Hepatocyte (in vitro differentiated cells): ENCODE measurements at regions not wholly inside any gene's neighbourhood (a gene's known extent, or its start where the extent isn't known, plus 50 kb on each side); places are given as distances from the start of the nearest gene placed in this dataset.

Source experiments
- DNase-seq: peaks from one replicate; pipeline ENCODE4 v3.0.0-alpha.2; 2016; ENCODE audit warnings: low spot score
- H2AFZ ChIP-seq: fragments of 200-600 bp; sonication (generic); 2 replicates; pipeline ENCODE4 v1.6.0; 2016; ENCODE audit warnings: antibody characterized with exemption, mild to moderate bottlenecking
- H3K27ac ChIP-seq: fragments of 200-600 bp; sonication (generic); 2 replicates; pipeline ENCODE4 v1.5.1; 2016; ENCODE audit warnings: mild to moderate bottlenecking
- H3K27me3 ChIP-seq: fragments of 200-600 bp; sonication (generic); 2 replicates; pipeline ENCODE4 v1.6.1; 2016
- H3K36me3 ChIP-seq: fragments of 200-600 bp; sonication (generic); replicated peaks from 2 replicates; pipeline ENCODE4 v1.5.1; 2016; ENCODE audit warnings: low read depth; ENCODE audit not compliant: insufficient read depth
- H3K4me1 ChIP-seq: fragments of 200-600 bp; sonication (generic); 2 replicates; pipeline ENCODE4 v1.5.1; 2016; ENCODE audit warnings: mild to moderate bottlenecking, moderate library complexity; ENCODE audit not compliant: insufficient read depth
- H3K4me2 ChIP-seq: fragments of 200-600 bp; sonication (generic); 2 replicates; pipeline ENCODE4 v1.6.0; 2016
- H3K4me3 ChIP-seq: fragments of 200-600 bp; sonication (generic); 2 replicates; pipeline ENCODE4 v1.5.1; 2016; ENCODE audit warnings: mild to moderate bottlenecking
- H3K79me2 ChIP-seq: fragments of 200-600 bp; sonication (generic); 2 replicates; pipeline ENCODE4 v1.6.0; 2017; ENCODE audit warnings: mild to moderate bottlenecking
- H3K9me2 ChIP-seq: fragments of 200-600 bp; sonication (generic); replicated peaks from 2 replicates; pipeline ENCODE4 v1.6.0; 2017; ENCODE audit warnings: mild to moderate bottlenecking; ENCODE audit not compliant: insufficient read depth
- H3K9me3 ChIP-seq: fragments of 200-600 bp; sonication (generic); 2 replicates; pipeline ENCODE4 v1.5.1; 2016; ENCODE audit warnings: low read depth, mild to moderate bottlenecking
- H4K20me1 ChIP-seq: fragments of 200-600 bp; sonication (generic); 2 replicates; pipeline ENCODE4 v1.6.0; 2016; ENCODE audit warnings: mild to moderate bottlenecking; ENCODE audit not compliant: insufficient read depth, poor library complexity, severe bottlenecking
- CTCF ChIP-seq: fragments of 200-600 bp; sonication (generic); IDR thresholded peaks from 2 replicates; pipeline ENCODE4 v1.5.1; 2016; ENCODE audit warnings: antibody characterized with exemption, mild to moderate bottlenecking; ENCODE audit not compliant: poor library complexity
- EZH2 ChIP-seq: fragments of 200-600 bp; sonication (generic); IDR thresholded peaks from 2 replicates; pipeline ENCODE4 v1.6.1; 2016; ENCODE audit warnings: antibody characterized with exemption, mild to moderate bottlenecking, borderline replicate concordance
- EZH2phosphoT487 ChIP-seq: fragments of 200-600 bp; sonication (generic); IDR thresholded peaks from one replicate; pipeline ENCODE4 v1.6.1; 2018; ENCODE audit warnings: antibody characterized with exemption, mild to moderate bottlenecking, low read depth, moderate library complexity; ENCODE audit not compliant: unreplicated experiment, severe bottlenecking
- WGBS: methylation state at CpG from one replicate; pipeline ENCODE4 v1.1.6; 2016; ENCODE audit warnings: low lambda C conversion rate; ENCODE audit errors: missing lambda C conversion rate; 5-methylcytosine and 5-hydroxymethylcytosine counted together

GRCh38 chr15:69809421-69809820, 288.3 kb downstream of the TLE3 start:
- Histone ChIP-seq H3K36me3 (no peaks in the 10 kb centered on the region), H4K20me1 (no peaks in the 10 kb centered on the region), H3K27ac (no peak overlapping the region), H3K27me3 (no peaks in the 10 kb centered on the region), H3K9me3 (no peaks in the 10 kb centered on the region), H3K79me2 (no peaks in the 10 kb centered on the region), H2AFZ (no peak overlapping the region), H3K4me2 (no peak overlapping the region), H3K9me2 (no peaks in the 10 kb centered on the region), H3K4me1 (peaks cover 12% of the 10 kb centered on the region), H3K4me3 (no peak overlapping the region)
- DNase-seq: no peak
- 87% methylated on average over 2 of the region's 2 CpGs for WGBS
- TF ChIP-seq EZH2 (no peak), EZH2phosphoT487 (no peak), CTCF (no peak)

GRCh38 chr15:69810431-69811354, 287.0 kb downstream of the TLE3 start:
- WGBS: 71% methylated on average over 14 of the region's 14 CpGs
- H2AFZ ChIP-seq: no peak overlapping the region
- no peaks in the 10 kb centered on the region for H3K9me3 ChIP-seq
- H3K79me2 ChIP-seq: no peaks in the 10 kb centered on the region
- no peak overlapping the region for H3K4me2 ChIP-seq
- no peaks in the 10 kb centered on the region for H3K36me3 ChIP-seq
- peak; percentile 27 for DNase-seq
- peaks cover 12% of the 10 kb centered on the region for H3K4me1 ChIP-seq
- no peak for TF ChIP-seq EZH2phosphoT487
- TF ChIP-seq EZH2: no peak
- TF ChIP-seq CTCF: no peak
- no peak overlapping the region for H3K27ac ChIP-seq
- H3K4me3 ChIP-seq: no peak overlapping the region
- no peaks in the 10 kb centered on the region for H4K20me1 ChIP-seq
- H3K27me3 ChIP-seq: no peaks in the 10 kb centered on the region
- H3K9me2 ChIP-seq: no peaks in the 10 kb centered on the region

GRCh38 chr15:69812861-69813261, 284.9 kb downstream of the TLE3 start:
- no peak for TF ChIP-seq EZH2phosphoT487
- no peak for TF ChIP-seq EZH2
- TF ChIP-seq CTCF: no peak
- no peaks in the 10 kb centered on the region for H4K20me1 ChIP-seq
- no peak overlapping the region for H3K27ac ChIP-seq
- no peak overlapping the region for H3K4me2 ChIP-seq
- 69% methylated on average over 9 of the region's 20 CpGs for WGBS
- H3K9me2 ChIP-seq: no peaks in the 10 kb centered on the region
- peaks cover 12% of the 10 kb centered on the region for H3K4me1 ChIP-seq
- H2AFZ ChIP-seq: no peak overlapping the region
- H3K9me3 ChIP-seq: no peaks in the 10 kb centered on the region
- H3K4me3 ChIP-seq: no peak overlapping the region
- H3K79me2 ChIP-seq: no peaks in the 10 kb centered on the region
- H3K27me3 ChIP-seq: no peaks in the 10 kb centered on the region
- H3K36me3 ChIP-seq: no peaks in the 10 kb centered on the region
- DNase-seq: peak; percentile 19
